Mesodermal cell (in vitro differentiated cells): ENCODE measurements at regions not wholly inside any gene's neighbourhood (a gene's known extent, or its start where the extent isn't known, plus 50 kb on each side); places are given as distances from the start of the nearest gene placed in this dataset.

Experiments
- H3K27ac ChIP-seq: 2 replicates; pipeline ENCODE4 v1.7.0; 2013; ENCODE audit warnings: mild to moderate bottlenecking, low read depth, low read length, moderate library complexity; ENCODE audit not compliant: severe bottlenecking
- H3K36me3 ChIP-seq: 2 replicates; pipeline ENCODE4 v1.7.1; 2013; ENCODE audit warnings: mild to moderate bottlenecking, low read length, moderate library complexity; ENCODE audit not compliant: control insufficient read depth, insufficient read depth
- H3K4me1 ChIP-seq: one replicate; pipeline ENCODE4 v1.7.1; 2013; ENCODE audit warnings: mild to moderate bottlenecking, low read length; ENCODE audit not compliant: insufficient read depth, control insufficient read depth, poor library complexity, severe bottlenecking
- H3K4me3 ChIP-seq: 2 replicates; pipeline ENCODE4 v1.7.0; 2013; ENCODE audit warnings: low read length, control low read depth, mild to moderate bottlenecking; ENCODE audit not compliant: insufficient read depth, poor library complexity, severe bottlenecking; ENCODE audit errors: extremely low read depth
- H3K9me3 ChIP-seq: 2 replicates; pipeline ENCODE4 v1.7.1; 2013; ENCODE audit warnings: mild to moderate bottlenecking, low read length, moderate library complexity; ENCODE audit not compliant: control insufficient read depth
- WGBS, 2 experiments: methylation state at CpG; one replicate each; pipeline ENCODE4 v1.1.5; 2013; ENCODE audit warnings: missing lambda C conversion rate in 2 of 2; ENCODE audit not compliant: insufficient coverage in 2 of 2; 5-methylcytosine and 5-hydroxymethylcytosine counted together

DNA sequence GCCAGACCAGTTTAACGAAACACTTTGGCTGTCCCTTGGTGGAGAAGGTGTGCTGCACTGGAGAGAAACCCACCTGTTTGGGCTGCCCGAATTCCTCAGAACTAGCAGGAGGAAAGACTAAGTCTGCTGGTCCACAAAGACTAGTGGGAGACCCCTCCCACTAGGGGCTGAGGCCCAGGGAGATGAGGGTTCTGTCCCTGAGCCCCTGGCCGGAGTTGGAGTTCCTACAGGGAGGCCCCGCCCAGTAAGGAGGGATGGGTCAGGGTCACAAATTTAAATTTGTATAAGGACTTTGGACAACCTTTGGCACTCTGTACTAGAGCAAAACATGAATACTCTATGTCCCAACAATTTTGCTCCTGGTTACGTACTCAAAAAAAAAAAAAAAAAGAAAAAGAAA is 200.8 kb upstream of the C11orf87 start:
- Histone ChIP-seq H3K4me3 (no peak overlapping the region), H3K4me1 (no peaks in the 10 kb centered on the region), H3K9me3 (no peaks in the 10 kb centered on the region), H3K27ac (no peak overlapping the region), H3K36me3 (no peaks in the 10 kb centered on the region)
- WGBS, 2 experiments: 87 to 88% methylated on average over 2 to 4 of the region's 5 CpGs

DNA sequence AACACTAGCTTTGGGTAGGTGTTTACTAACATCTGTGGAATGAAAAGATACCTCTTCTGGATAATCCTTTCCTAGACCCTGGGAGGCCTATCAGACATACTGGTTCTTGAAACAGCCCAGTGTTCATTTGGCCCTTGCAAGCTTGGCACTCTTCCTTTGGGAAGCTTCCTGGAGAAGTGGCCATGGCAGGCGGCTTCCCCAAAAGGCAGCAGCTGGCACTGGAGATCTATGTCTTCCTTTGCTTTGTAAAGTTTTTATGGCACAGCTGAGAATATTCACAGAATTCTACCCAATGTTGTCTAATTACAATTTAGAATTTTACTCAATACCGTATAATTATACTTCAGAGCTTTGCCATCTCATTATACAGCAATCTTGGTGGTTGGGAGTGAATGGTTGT is 199.2 kb upstream of the C11orf87 start:
- H3K4me3 ChIP-seq: no peak overlapping the region
- no peaks in the 10 kb centered on the region for H3K36me3 ChIP-seq
- no peak overlapping the region for H3K27ac ChIP-seq
- no peaks in the 10 kb centered on the region for H3K4me1 ChIP-seq
- H3K9me3 ChIP-seq: no peaks in the 10 kb centered on the region
- WGBS, 2 experiments: no CpG with 5 or more reads among the region's 2 CpGs

DNA sequence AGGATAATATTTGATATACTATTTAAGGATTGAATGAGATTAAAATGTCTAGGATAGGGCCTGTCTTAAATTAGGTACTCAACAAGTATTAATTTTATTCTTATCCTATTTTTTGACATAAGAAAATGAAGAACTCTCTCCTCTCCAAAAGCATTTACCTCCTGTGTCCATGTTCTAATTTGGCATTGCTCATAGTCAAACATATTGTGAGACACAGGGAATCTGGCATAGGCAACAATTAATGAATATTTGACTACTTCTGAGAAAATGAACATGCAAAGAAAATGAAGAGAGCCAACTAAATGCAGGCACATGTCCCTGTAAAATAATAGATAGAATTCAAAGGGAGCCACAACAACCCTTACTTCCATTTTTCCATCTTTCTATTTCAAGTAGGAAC is 198.5 kb upstream of the C11orf87 start:
- Histone ChIP-seq H3K4me1 (no peaks in the 10 kb centered on the region), H3K4me3 (no peak overlapping the region), H3K36me3 (no peaks in the 10 kb centered on the region), H3K9me3 (no peaks in the 10 kb centered on the region), H3K27ac (no peak overlapping the region)

DNA sequence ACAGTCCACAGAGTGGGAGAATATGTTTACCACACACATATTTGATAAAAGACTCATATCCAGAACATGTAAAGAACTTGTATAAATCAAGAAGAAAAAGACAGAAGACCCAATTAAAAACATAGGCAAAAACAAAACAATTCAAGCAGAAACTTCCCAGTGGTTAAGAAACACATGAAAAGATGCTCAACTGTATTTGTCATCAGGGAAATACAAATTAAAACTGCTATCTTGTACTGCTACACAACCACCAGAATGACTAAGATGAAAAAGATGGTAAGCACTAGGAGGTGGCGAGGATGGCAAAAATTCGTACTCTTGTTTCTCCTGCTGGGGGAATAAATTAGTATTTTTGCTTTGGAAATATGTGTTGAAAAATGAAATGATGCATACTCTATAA is 192.3 kb upstream of the C11orf87 start:
- no CpG with 5 or more reads among the region's 2 CpGs for WGBS, 2 experiments
- Histone ChIP-seq H3K4me3 (no peak overlapping the region), H3K27ac (no peak overlapping the region), H3K36me3 (no peaks in the 10 kb centered on the region), H3K9me3 (no peaks in the 10 kb centered on the region), H3K4me1 (no peaks in the 10 kb centered on the region)

DNA sequence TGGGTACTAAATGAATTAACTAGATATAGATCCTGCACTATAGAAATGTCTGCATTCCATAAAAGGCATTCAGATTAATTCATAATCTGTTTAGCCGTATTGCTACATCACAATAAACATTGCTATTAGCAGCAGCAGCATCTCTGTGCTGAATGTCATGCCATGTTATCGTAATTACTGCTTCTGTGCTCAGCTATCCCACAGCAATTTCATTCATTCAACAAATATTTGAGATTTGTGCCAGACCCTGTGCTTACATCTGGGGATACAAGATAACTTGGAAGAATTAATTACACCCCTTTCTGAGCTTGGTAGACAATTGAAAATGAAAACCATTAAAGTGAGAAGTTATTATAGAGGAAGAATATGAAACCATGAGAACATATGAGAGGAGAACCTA is 185.8 kb upstream of the C11orf87 start:
- no peaks in the 10 kb centered on the region for H3K9me3 ChIP-seq
- WGBS, 2 experiments: 100% methylated on average over 2 of the region's 2 CpGs

DNA sequence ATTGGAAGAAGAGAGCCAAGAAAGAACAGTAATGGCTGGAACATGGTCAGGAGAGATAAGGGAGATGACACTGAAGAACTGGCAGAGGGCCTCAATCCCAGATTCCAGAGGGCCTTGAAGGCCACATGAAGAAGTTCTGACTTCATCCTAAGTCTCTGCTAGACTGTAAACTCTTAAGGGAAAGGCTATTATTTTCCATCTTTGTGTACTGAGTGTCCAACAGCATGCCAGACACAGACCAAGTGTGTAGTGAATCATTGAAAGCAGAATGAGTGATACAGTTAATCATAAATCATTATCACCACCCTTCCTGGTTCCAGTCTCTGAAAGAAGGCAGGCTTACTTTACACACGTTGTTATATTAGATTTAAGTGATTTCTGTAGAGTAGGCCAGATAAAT is 185.3 kb upstream of the C11orf87 start:
- Histone ChIP-seq H3K4me3 (no peak overlapping the region), H3K9me3 (no peaks in the 10 kb centered on the region), H3K27ac (no peak overlapping the region), H3K36me3 (no peaks in the 10 kb centered on the region), H3K4me1 (no peaks in the 10 kb centered on the region)
- WGBS, 2 experiments: 91% methylated on average over 1 of the region's 1 CpG; no CpG with 5 or more reads in 1 of the 2 experiments

More for the DNA sequence above, 185.8 kb upstream of the C11orf87 start:
- Histone ChIP-seq H3K4me3 (no peak overlapping the region), H3K36me3 (no peaks in the 10 kb centered on the region), H3K4me1 (no peaks in the 10 kb centered on the region), H3K27ac (no peak overlapping the region)

DNA sequence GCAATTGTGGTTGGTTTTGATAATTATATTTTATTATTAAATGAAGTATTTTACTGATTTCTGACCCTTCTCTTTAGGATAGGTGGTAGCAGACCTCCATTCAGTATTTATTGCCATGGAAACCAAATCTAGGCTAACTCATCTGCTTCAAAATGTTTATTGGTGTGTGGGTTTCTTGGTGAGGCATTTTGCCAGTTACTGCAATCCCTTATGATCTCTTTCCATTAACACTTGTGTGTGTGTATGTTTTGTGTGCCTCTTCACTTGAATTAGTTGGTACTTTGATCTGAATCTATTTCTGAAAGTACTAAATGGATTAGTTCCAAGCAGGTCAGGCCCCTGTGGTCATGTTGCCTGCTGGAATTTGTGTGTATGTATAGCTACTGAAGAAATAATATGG is 184.4 kb upstream of the C11orf87 start:
- Histone ChIP-seq H3K4me3 (no peak overlapping the region), H3K27ac (no peak overlapping the region), H3K36me3 (no peaks in the 10 kb centered on the region), H3K9me3 (no peaks in the 10 kb centered on the region), H3K4me1 (no peaks in the 10 kb centered on the region)

DNA sequence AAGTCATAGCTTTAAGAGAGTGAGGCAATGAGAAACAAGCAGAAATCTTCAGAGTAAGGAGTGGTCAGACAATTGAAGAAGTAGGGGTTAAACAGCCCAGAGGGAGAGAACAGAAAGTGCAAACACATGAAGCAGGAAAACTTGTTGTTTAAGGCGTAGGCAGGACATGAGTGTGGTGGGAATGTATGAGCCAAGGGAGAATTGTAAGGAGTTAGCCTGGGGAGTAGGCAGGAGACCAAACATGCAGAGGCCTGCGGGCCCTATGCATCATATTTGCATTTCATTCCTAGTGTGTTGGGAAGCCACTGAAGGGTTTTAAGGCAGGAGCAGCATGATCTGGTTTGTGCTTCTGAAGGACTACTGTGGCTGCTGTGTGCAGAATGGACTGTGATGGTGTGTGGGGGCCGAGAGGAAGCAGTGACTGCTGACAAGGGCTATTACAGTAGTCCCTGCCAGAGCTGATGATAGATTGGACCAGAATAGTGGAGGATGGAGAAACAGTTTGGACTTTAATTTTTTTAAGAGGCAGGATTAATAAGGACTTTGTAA is 179.9 kb upstream of the C11orf87 start:
- Histone ChIP-seq H3K27ac (no peak overlapping the region), H3K36me3 (no peaks in the 10 kb centered on the region), H3K9me3 (no peaks in the 10 kb centered on the region), H3K4me3 (no peak overlapping the region), H3K4me1 (no peaks in the 10 kb centered on the region)
- WGBS, 2 experiments: 45 to 81% methylated on average over 2 to 3 of the region's 3 CpGs

DNA sequence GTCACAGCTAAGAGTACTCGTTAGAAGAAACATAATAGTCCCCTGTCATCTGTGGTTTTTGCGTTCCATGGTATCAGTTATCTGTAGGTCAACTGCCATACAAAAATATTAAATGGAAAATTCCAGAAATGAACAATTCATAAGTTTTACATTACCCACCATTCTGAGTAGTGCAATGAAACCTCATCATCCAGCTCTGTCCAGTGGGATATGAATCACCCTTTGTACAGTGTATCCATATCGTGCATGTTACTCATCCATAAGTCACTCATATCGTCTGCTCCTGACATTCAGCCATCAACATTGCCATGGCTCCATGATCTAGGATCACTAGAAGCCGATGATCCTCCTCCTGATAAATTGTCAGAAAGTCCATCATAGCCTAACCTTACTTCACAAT is 174.9 kb upstream of the C11orf87 start:
- no peaks in the 10 kb centered on the region for H3K4me1 ChIP-seq
- no peaks in the 10 kb centered on the region for H3K9me3 ChIP-seq
- no peaks in the 10 kb centered on the region for H3K36me3 ChIP-seq
- WGBS, 2 experiments: 94 to 98% methylated on average over 5 of the region's 5 CpGs
- no peak overlapping the region for H3K4me3 ChIP-seq
- H3K27ac ChIP-seq: no peak overlapping the region

DNA sequence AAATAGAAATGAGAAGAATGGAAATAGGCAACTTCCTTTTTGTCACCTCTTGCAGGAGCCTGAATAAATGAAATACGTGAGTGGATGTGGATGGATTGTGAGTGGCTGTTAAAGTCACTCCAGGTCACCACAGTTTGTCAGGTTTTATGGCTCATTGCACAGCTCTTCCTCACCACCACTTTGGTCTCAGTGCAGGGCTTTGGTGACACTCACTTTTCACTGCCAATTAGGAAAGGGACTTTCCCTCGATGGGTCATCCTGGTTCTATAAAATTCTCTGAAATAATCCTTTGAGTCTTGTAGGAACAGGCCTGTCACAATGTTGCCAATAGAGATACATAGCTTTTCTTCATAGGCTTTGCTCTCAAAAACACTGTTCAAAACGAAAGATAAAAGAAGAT is 172.4 kb upstream of the C11orf87 start:
- no peaks in the 10 kb centered on the region for H3K9me3 ChIP-seq
- H3K4me1 ChIP-seq: no peaks in the 10 kb centered on the region
- WGBS, 2 experiments: 80 to 81% methylated on average over 1 to 2 of the region's 3 CpGs
- H3K27ac ChIP-seq: no peak overlapping the region
- no peak overlapping the region for H3K4me3 ChIP-seq
- no peaks in the 10 kb centered on the region for H3K36me3 ChIP-seq

DNA sequence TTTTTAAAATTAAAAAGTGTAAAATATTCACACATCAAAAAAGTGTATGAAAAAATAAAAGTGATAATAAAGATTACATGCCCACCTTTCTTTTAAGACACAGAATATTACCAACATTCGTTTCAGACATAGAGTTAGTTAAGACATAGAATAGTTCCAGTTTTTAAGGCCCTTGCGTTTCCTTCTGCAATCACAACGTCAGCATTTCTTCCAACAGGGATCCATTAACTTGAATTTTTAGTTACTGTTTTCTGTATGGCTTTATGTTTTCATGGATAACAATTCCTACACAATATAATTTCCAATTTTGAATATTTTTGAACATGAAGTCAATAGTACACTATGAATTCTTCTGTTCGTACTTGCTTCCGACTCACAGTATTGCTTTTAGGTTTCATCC is 170.8 kb upstream of the C11orf87 start:
- Histone ChIP-seq H3K4me3 (no peak overlapping the region), H3K27ac (no peak overlapping the region), H3K36me3 (no peaks in the 10 kb centered on the region), H3K4me1 (no peaks in the 10 kb centered on the region), H3K9me3 (no peaks in the 10 kb centered on the region)
- WGBS, 2 experiments: no CpG with 5 or more reads among the region's 5 CpGs

DNA sequence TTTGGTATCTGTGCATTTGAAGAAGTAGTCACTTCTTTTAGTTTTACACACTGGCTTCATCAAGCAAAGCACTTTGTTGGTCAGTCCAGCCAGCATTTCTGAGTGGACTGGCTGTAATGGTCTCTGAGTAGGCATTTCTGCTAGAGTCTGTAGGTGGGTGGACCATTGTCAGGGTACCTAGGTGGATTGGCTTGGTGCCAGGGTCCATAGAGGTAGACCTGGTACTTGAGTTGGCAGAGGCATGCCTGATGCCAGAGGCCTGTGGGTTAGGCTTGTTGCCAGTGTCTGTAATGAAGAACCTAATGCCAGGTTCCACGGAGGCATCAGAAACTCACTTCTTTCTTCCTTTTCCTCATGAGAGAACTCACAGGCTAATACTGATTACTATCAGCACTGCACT is 157.9 kb upstream of the C11orf87 start:
- H3K36me3 ChIP-seq: no peaks in the 10 kb centered on the region
- no peak overlapping the region for H3K4me3 ChIP-seq
- no peaks in the 10 kb centered on the region for H3K4me1 ChIP-seq
- H3K9me3 ChIP-seq: peaks cover 10% of the 10 kb centered on the region
- no CpG with 5 or more reads among the region's 1 CpG for WGBS, 2 experiments
- no peak overlapping the region for H3K27ac ChIP-seq
